ENCODE measurements at regions not wholly inside any gene's neighbourhood (a gene's known extent, or its start where the extent isn't known, plus 50 kb on each side); places are given as distances from the start of the nearest gene placed in this dataset.
A peak's percentile ranks its signal among the peaks of the same experiment; 100 is the strongest.
"Not testable (repeated sequence)": the region's sequence is repeated elsewhere in the genome, so short reads cannot be mapped to it uniquely, and the experiment has no call there.

GRCh38 chr2:230593765-230594164 lies 118.9 kb upstream of the CAB39 start:
- Mint-ChIP-seq H3K36me3 (peaks cover 6% of the 10 kb centered on the region), H3K27me3 (no peaks in the 10 kb centered on the region), H3K4me3 (no peak overlapping the region), H3K4me1 (peaks cover 76% of the 10 kb centered on the region), H3K9me3 (peaks cover 5% of the 10 kb centered on the region), H3K27ac (peak overlapping the region; percentile 92)
- DNase-seq (ENCODE audit: low spot score in 2 of 2): no peak
- ATAC-seq (ENCODE audit: low read depth): no peak

- peaks cover 6% of the 10 kb centered on the region for H3K36me3 Mint-ChIP-seq
- peaks cover 5% of the 10 kb centered on the region for H3K9me3 Mint-ChIP-seq
- peak overlapping the region; percentile 1 for H3K4me3 Mint-ChIP-seq
- H3K27me3 Mint-ChIP-seq: no peaks in the 10 kb centered on the region
- DNase-seq (ENCODE audit: low spot score in 2 of 2) (no peak), ATAC-seq (ENCODE audit: low read depth) (no peak)
- peak overlapping the region; percentile 46 for H3K27ac Mint-ChIP-seq
- H3K4me1 Mint-ChIP-seq: peaks cover 76% of the 10 kb centered on the region
Measured at GRCh38 chr2:230594286-230594840, 118.3 kb upstream of the CAB39 start.

GRCh38 chr2:230599853-230600252 lies 112.8 kb upstream of the CAB39 start:
- H3K27ac Mint-ChIP-seq: peak overlapping the region; percentile 97
- no peaks in the 10 kb centered on the region for H3K27me3 Mint-ChIP-seq
- DNase-seq (ENCODE audit: low spot score in 2 of 2) (no peak), ATAC-seq (ENCODE audit: low read depth) (peak; percentile 11)
- H3K9me3 Mint-ChIP-seq: peaks cover 2% of the 10 kb centered on the region
- H3K4me1 Mint-ChIP-seq: peaks cover 65% of the 10 kb centered on the region
- H3K4me3 Mint-ChIP-seq: peak overlapping the region; percentile 47
- H3K36me3 Mint-ChIP-seq: peaks cover 14% of the 10 kb centered on the region

GRCh38 chr2:230600285-230600684 lies 112.4 kb upstream of the CAB39 start:
- Mint-ChIP-seq H3K36me3 (peaks cover 17% of the 10 kb centered on the region), H3K4me3 (peak overlapping the region; percentile 79), H3K4me1 (peaks cover 66% of the 10 kb centered on the region), H3K27ac (peak overlapping the region; percentile 97), H3K27me3 (no peaks in the 10 kb centered on the region), H3K9me3 (peaks cover 5% of the 10 kb centered on the region)
- DNase-seq (ENCODE audit: low spot score in 2 of 2): no peak
- no peak for ATAC-seq (ENCODE audit: low read depth)

- DNase-seq (ENCODE audit: low spot score in 2 of 2) (no peak), ATAC-seq (ENCODE audit: low read depth) (peak; percentile 20)
- peaks cover 64% of the 10 kb centered on the region for H3K4me1 Mint-ChIP-seq
- peaks cover 21% of the 10 kb centered on the region for H3K36me3 Mint-ChIP-seq
- peak overlapping the region; percentile 79 for H3K4me3 Mint-ChIP-seq
- no peaks in the 10 kb centered on the region for H3K27me3 Mint-ChIP-seq
- peaks cover 5% of the 10 kb centered on the region for H3K9me3 Mint-ChIP-seq
- peak overlapping the region; percentile 97 for H3K27ac Mint-ChIP-seq
Measured at GRCh38 chr2:230600881-230601280, 111.8 kb upstream of the CAB39 start.

GRCh38 chr2:230601510-230601909 lies 111.1 kb upstream of the CAB39 start:
- peak overlapping the region; percentile 64 for H3K4me3 Mint-ChIP-seq
- H3K4me1 Mint-ChIP-seq: peaks cover 65% of the 10 kb centered on the region
- peak overlapping the region; percentile 97 for H3K27ac Mint-ChIP-seq
- peaks cover 8% of the 10 kb centered on the region for H3K9me3 Mint-ChIP-seq
- ATAC-seq (ENCODE audit: low read depth) (peak; percentile 23), DNase-seq (ENCODE audit: low spot score in 2 of 2) (no peak)
- H3K27me3 Mint-ChIP-seq: no peaks in the 10 kb centered on the region
- peaks cover 26% of the 10 kb centered on the region for H3K36me3 Mint-ChIP-seq

GRCh38 chr2:230602562-230603230 lies 109.9 kb upstream of the CAB39 start:
- peak overlapping the region; percentile 50 for H3K4me3 Mint-ChIP-seq
- ATAC-seq (ENCODE audit: low read depth): peak; percentile 84
- H3K27me3 Mint-ChIP-seq: no peaks in the 10 kb centered on the region
- peaks cover 64% of the 10 kb centered on the region for H3K4me1 Mint-ChIP-seq
- DNase-seq (ENCODE audit: low spot score in 2 of 2): peak; percentile 55 to 58
- peaks cover 34% of the 10 kb centered on the region for H3K36me3 Mint-ChIP-seq
- H3K27ac Mint-ChIP-seq: peak overlapping the region; percentile 97
- peaks cover 11% of the 10 kb centered on the region for H3K9me3 Mint-ChIP-seq

- H3K27me3 Mint-ChIP-seq; DNase-seq (ENCODE audit: low spot score in 2 of 2); ATAC-seq (ENCODE audit: low read depth): not testable (repeated sequence)
- Mint-ChIP-seq H3K4me1 (peaks cover 62% of the 10 kb centered on the region), H3K36me3 (peaks cover 34% of the 10 kb centered on the region), H3K27ac (peak overlapping the region; percentile 97), H3K4me3 (peak overlapping the region; percentile 50), H3K9me3 (peaks cover 11% of the 10 kb centered on the region)
Measured at GRCh38 chr2:230603317-230603716, 109.3 kb upstream of the CAB39 start.

- Mint-ChIP-seq H3K36me3 (peaks cover 34% of the 10 kb centered on the region), H3K4me1 (peaks cover 65% of the 10 kb centered on the region), H3K9me3 (peaks cover 12% of the 10 kb centered on the region)
Measured at GRCh38 chr2:230604158-230604557, 108.5 kb upstream of the CAB39 start.

GRCh38 chr2:230614040-230614439 lies 98.6 kb upstream of the CAB39 start:
- H3K9me3 Mint-ChIP-seq: peaks cover 5% of the 10 kb centered on the region
- no peak for ATAC-seq (ENCODE audit: low read depth)
- H3K27me3 Mint-ChIP-seq: no peaks in the 10 kb centered on the region
- peaks cover 5% of the 10 kb centered on the region for H3K36me3 Mint-ChIP-seq
- peaks cover 26% of the 10 kb centered on the region for H3K4me1 Mint-ChIP-seq
- no peak overlapping the region for H3K4me3 Mint-ChIP-seq
- H3K27ac Mint-ChIP-seq: peak overlapping the region; percentile 75
- DNase-seq (ENCODE audit: low spot score in 2 of 2): no peak

More at GRCh38 chr2:230604158-230604557, 108.5 kb upstream of the CAB39 start:
- not testable (repeated sequence) for DNase-seq (ENCODE audit: low spot score in 2 of 2); H3K27me3 Mint-ChIP-seq; ATAC-seq (ENCODE audit: low read depth)
- Mint-ChIP-seq H3K4me3 (peak overlapping the region; percentile 65), H3K27ac (peak overlapping the region; percentile 97)

- peak overlapping the region; percentile 71 for H3K4me3 Mint-ChIP-seq
- peak; percentile 49 to 65 for DNase-seq (ENCODE audit: low spot score in 2 of 2)
- peaks cover 21% of the 10 kb centered on the region for H3K4me1 Mint-ChIP-seq
Measured at GRCh38 chr2:230614913-230615332, 97.7 kb upstream of the CAB39 start.

GRCh38 chr2:230617256-230617706 lies 95.4 kb upstream of the CAB39 start:
- ATAC-seq (ENCODE audit: low read depth); H3K27ac Mint-ChIP-seq; H3K4me3 Mint-ChIP-seq; H3K9me3 Mint-ChIP-seq; H3K4me1 Mint-ChIP-seq; DNase-seq (ENCODE audit: low spot score in 2 of 2); H3K36me3 Mint-ChIP-seq; H3K27me3 Mint-ChIP-seq: not testable (repeated sequence)

More at GRCh38 chr2:230614913-230615332, 97.7 kb upstream of the CAB39 start:
- H3K27me3 Mint-ChIP-seq: no peaks in the 10 kb centered on the region
- no peaks in the 10 kb centered on the region for H3K9me3 Mint-ChIP-seq
- H3K27ac Mint-ChIP-seq: peak overlapping the region; percentile 75
- H3K36me3 Mint-ChIP-seq: no peaks in the 10 kb centered on the region
- peak; percentile 94 for ATAC-seq (ENCODE audit: low read depth)

GRCh38 chr2:230619491-230619890 lies 93.2 kb upstream of the CAB39 start:
- peaks cover 12% of the 10 kb centered on the region for H3K4me1 Mint-ChIP-seq
- DNase-seq (ENCODE audit: low spot score in 2 of 2) (no peak), ATAC-seq (ENCODE audit: low read depth) (no peak)
- H3K9me3 Mint-ChIP-seq: peaks cover 5% of the 10 kb centered on the region
- no peak overlapping the region for H3K4me3 Mint-ChIP-seq
- no peaks in the 10 kb centered on the region for H3K27me3 Mint-ChIP-seq
- no peak overlapping the region for H3K27ac Mint-ChIP-seq
- peaks cover 2% of the 10 kb centered on the region for H3K36me3 Mint-ChIP-seq

GRCh38 chr2:230625220-230625619 lies 87.4 kb upstream of the CAB39 start:
- not testable (repeated sequence) for H3K9me3 Mint-ChIP-seq; H3K4me3 Mint-ChIP-seq; DNase-seq (ENCODE audit: low spot score in 2 of 2); H3K36me3 Mint-ChIP-seq; H3K27ac Mint-ChIP-seq; H3K27me3 Mint-ChIP-seq; ATAC-seq (ENCODE audit: low read depth)
- H3K4me1 Mint-ChIP-seq: peaks cover 15% of the 10 kb centered on the region
